Breast epithelium (tissue), 3 donors: ENCODE measurements at regions not wholly inside any gene's neighbourhood (a gene's known extent, or its start where the extent isn't known, plus 50 kb on each side); places are given as distances from the start of the nearest gene placed in this dataset.

Experiments
- CTCF ChIP-seq, 3 donors: fragments of 450-650 bp; IDR thresholded peaks; one replicate each; pipeline ENCODE4 v1.5.1; 2016 to 2017; ENCODE audit warnings: antibody characterized with exemption in 3 of 3, mild to moderate bottlenecking in 3 of 3, moderate library complexity in 3 of 3
- POLR2A ChIP-seq: fragments of 450-650 bp; IDR thresholded peaks from one replicate; pipeline ENCODE4 v1.6.1; 2016; ENCODE audit warnings: antibody characterized with exemption, mild to moderate bottlenecking, moderate library complexity

GRCh38 chr4:136002316-136002715, 1530.0 kb downstream of the PCDH18 start:
- no peak for TF ChIP-seq CTCF (IDR thresholded peaks at IDR 0.05)
- no peak for TF ChIP-seq POLR2A
